Tibial nerve (tissue), 4 donors: ENCODE measurements at regions not wholly inside any gene's neighbourhood (a gene's known extent, or its start where the extent isn't known, plus 50 kb on each side); places are given as distances from the start of the nearest gene placed in this dataset.

Source experiments
- DNase-seq, 2 donors: peaks; one replicate each; pipeline ENCODE4 v3.0.0-alpha.2; 2019; ENCODE audit warnings: low spot score in 2 of 2
- H3K27ac ChIP-seq, 4 donors: fragments of 200-600 bp; sonication (generic) in 3 of 4; one replicate each; pipeline ENCODE4 v1.5.1; 2017 to 2019; ENCODE audit warnings: mild to moderate bottlenecking in 1 of 4
- H3K27me3 ChIP-seq, 2 donors: fragments of 200-600 bp; sonication (generic) in 1 of 2; one replicate each; pipeline versions ENCODE4 v1.5.1 to v1.6.0; 2017 to 2019
- H3K36me3 ChIP-seq, 3 donors: fragments of 200-600 bp; sonication (generic); one replicate each; pipeline ENCODE4 v1.5.1; 2018 to 2019
- H3K4me1 ChIP-seq, 4 donors: fragments of 200-600 bp; sonication (generic) in 3 of 4; one replicate each; pipeline ENCODE4 v1.5.1; 2017 to 2019
- H3K4me3 ChIP-seq, 4 donors: fragments of 200-600 bp; sonication (generic) in 3 of 4; one replicate each; pipeline ENCODE4 v1.5.1; 2017 to 2019; ENCODE audit warnings: mild to moderate bottlenecking in 1 of 4, moderate library complexity in 1 of 4
- H3K9me3 ChIP-seq, 4 donors: fragments of 200-600 bp; sonication (generic) in 3 of 4; one replicate each; pipeline ENCODE4 v1.5.1; 2017 to 2019
- CTCF ChIP-seq, 5 experiments: fragments of 200-600 bp in 3 of 5; fragments of 450-650 bp in 2 of 5; sonication (generic) in 3 of 5; IDR thresholded peaks; one replicate each; pipeline ENCODE4 v1.5.1; 2016 to 2019; ENCODE audit warnings: antibody characterized with exemption in 5 of 5, mild to moderate bottlenecking in 3 of 5, moderate library complexity in 2 of 5
- EP300 ChIP-seq, 2 donors: sonication (generic); formaldehyde crosslinking; IDR thresholded peaks; one replicate each; pipeline ENCODE4 v1.6.1; 2017; ENCODE audit warnings: antibody characterized with exemption in 2 of 2, mild to moderate bottlenecking in 1 of 2
- POLR2A ChIP-seq, 2 donors: fragments of 450-650 bp; IDR thresholded peaks; one replicate each; pipeline ENCODE4 v1.6.1; 2017; ENCODE audit warnings: antibody characterized with exemption in 2 of 2, mild to moderate bottlenecking in 2 of 2, moderate library complexity in 2 of 2
- WGBS, 2 donors: methylation state at CpG; one replicate each; pipeline ENCODE4 v1.1.5; 2018; 5-methylcytosine and 5-hydroxymethylcytosine counted together

GRCh38 chr1:112307930-112308591 lies 88.0 kb upstream of the CTTNBP2NL start:
- 77 to 88% methylated on average over 3 of the region's 3 CpGs for WGBS, 2 donors
- no peak for DNase-seq

GRCh38 chr1:112308716-112309115 lies 87.3 kb upstream of the CTTNBP2NL start:
- Histone ChIP-seq H3K4me1 (no peaks in the 10 kb centered on the region), H3K27me3 (no peaks in the 10 kb centered on the region), H3K4me3 (no peak overlapping the region), H3K9me3 (no peaks in the 10 kb centered on the region), H3K36me3 (no peaks in the 10 kb centered on the region), H3K27ac (no peak overlapping the region)
- TF ChIP-seq POLR2A (IDR thresholded peaks at IDR 0.05) (no peak), EP300 (IDR thresholded peaks at IDR 0.05) (no peak), CTCF (IDR thresholded peaks at IDR 0.05) (no peak)
- no peak for DNase-seq
- 59 to 63% methylated on average over 5 of the region's 5 CpGs for WGBS, 2 donors

More at GRCh38 chr1:112307930-112308591, 88.0 kb upstream of the CTTNBP2NL start:
- Histone ChIP-seq H3K4me3 (no peak overlapping the region), H3K27ac (no peak overlapping the region), H3K27me3 (no peaks in the 10 kb centered on the region), H3K4me1 (no peaks in the 10 kb centered on the region), H3K9me3 (no peaks in the 10 kb centered on the region), H3K36me3 (no peaks in the 10 kb centered on the region)
- TF ChIP-seq POLR2A (IDR thresholded peaks at IDR 0.05) (no peak), CTCF (IDR thresholded peaks at IDR 0.05) (no peak), EP300 (IDR thresholded peaks at IDR 0.05) (no peak)

- Histone ChIP-seq H3K9me3 (no peaks in the 10 kb centered on the region), H3K27me3 (no peaks in the 10 kb centered on the region), H3K4me1 (no peaks in the 10 kb centered on the region), H3K27ac (no peak overlapping the region), H3K36me3 (no peaks in the 10 kb centered on the region), H3K4me3 (no peak overlapping the region)
- WGBS, 2 donors, result 68 to 69% methylated on average over 5 of the region's 5 CpGs
- TF ChIP-seq EP300 (IDR thresholded peaks at IDR 0.05), result no peak
- no peak for TF ChIP-seq POLR2A (IDR thresholded peaks at IDR 0.05)
- no peak for TF ChIP-seq CTCF (IDR thresholded peaks at IDR 0.05)
- no peak for DNase-seq
These were observed 86.5 kb upstream of the CTTNBP2NL start for GRCh38 chr1:112309499-112309898.

GRCh38 chr1:112312315-112312714 lies 83.7 kb upstream of the CTTNBP2NL start:
- 39 to 42% methylated on average over 5 of the region's 5 CpGs for WGBS, 2 donors
- H3K27ac ChIP-seq, result no peak overlapping the region
- H3K9me3 ChIP-seq, result no peaks in the 10 kb centered on the region
- H3K36me3 ChIP-seq, result no peaks in the 10 kb centered on the region
- no peak for DNase-seq
- peaks cover 0 to 14% (median 0%) of the 10 kb centered on the region in 4 donors for H3K4me1 ChIP-seq
- TF ChIP-seq CTCF (IDR thresholded peaks at IDR 0.05) (no peak), EP300 (IDR thresholded peaks at IDR 0.05) (no peak), POLR2A (IDR thresholded peaks at IDR 0.05) (no peak)
- no peak overlapping the region for H3K4me3 ChIP-seq
- no peaks in the 10 kb centered on the region for H3K27me3 ChIP-seq

DNA sequence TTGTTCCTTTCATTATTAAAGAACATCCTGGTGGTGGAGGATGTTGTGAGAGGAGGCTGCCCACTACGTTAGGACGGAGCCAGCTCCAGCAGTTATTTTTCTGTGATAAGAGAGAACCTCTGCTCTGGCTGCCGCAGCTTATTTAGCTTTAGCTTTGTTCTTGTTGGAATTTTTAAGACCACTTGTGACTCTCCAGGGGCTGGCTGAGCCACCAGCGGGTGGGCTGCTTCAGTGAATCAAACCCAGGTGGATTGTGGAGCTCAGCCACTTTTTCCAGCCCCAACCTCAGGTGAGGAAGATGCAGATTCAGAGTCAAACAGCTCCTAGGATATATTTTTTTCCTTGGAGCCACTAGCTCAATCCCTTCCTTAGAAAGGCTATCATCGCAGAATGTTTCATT lies 83.1 kb upstream of the CTTNBP2NL start:
- Histone ChIP-seq H3K9me3 (no peaks in the 10 kb centered on the region), H3K4me1 (peaks cover 0 to 18% (median 1%) of the 10 kb centered on the region in 4 donors), H3K27me3 (no peaks in the 10 kb centered on the region), H3K4me3 (no peak overlapping the region), H3K36me3 (no peaks in the 10 kb centered on the region), H3K27ac (no peak overlapping the region)
- no peak for DNase-seq
- 59 to 60% methylated on average over 5 of the region's 5 CpGs for WGBS, 2 donors
- TF ChIP-seq POLR2A (IDR thresholded peaks at IDR 0.05) (no peak), CTCF (IDR thresholded peaks at IDR 0.05) (no peak), EP300 (IDR thresholded peaks at IDR 0.05) (no peak)
